ENCODE measurements at regions not wholly inside any gene's neighbourhood (a gene's known extent, or its start where the extent isn't known, plus 50 kb on each side); places are given as distances from the start of the nearest gene placed in this dataset. TPM values are rescaled to one million over a fixed set of nuclear protein-coding genes. Genes with fewer than 3 reads are reported as not detected.
"Not testable (repeated sequence)": the region's sequence is repeated elsewhere in the genome, so short reads cannot be mapped to it uniquely, and the experiment has no call there.

GRCh38 chr6:119426619-119427018 is 77.1 kb upstream of the MAN1A1 start:
- TF ChIP-seq, protein P1, sequence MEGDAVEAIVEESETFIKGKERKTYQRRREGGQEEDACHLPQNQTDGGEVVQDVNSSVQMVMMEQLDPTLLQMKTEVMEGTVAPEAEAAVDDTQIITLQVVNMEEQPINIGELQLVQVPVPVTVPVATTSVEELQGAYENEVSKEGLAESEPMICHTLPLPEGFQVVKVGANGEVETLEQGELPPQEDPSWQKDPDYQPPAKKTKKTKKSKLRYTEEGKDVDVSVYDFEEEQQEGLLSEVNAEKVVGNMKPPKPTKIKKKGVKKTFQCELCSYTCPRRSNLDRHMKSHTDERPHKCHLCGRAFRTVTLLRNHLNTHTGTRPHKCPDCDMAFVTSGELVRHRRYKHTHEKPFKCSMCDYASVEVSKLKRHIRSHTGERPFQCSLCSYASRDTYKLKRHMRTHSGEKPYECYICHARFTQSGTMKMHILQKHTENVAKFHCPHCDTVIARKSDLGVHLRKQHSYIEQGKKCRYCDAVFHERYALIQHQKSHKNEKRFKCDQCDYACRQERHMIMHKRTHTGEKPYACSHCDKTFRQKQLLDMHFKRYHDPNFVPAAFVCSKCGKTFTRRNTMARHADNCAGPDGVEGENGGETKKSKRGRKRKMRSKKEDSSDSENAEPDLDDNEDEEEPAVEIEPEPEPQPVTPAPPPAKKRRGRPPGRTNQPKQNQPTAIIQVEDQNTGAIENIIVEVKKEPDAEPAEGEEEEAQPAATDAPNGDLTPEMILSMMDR (IDR thresholded peaks at IDR 0.05; ENCODE audit: unreplicated experiment) = no peak
- DNase-seq (ENCODE audit: low spot score) = no peak
- peaks cover 8% of the 10 kb centered on the region for H3K4me1 Mint-ChIP-seq (ENCODE audit: unreplicated experiment)
- no peak overlapping the region for H3K4me3 Mint-ChIP-seq (ENCODE audit: unreplicated experiment)
- H3K9me3 Mint-ChIP-seq (ENCODE audit: unreplicated experiment) = no peaks in the 10 kb centered on the region
- no peak overlapping the region for H3K27ac Mint-ChIP-seq (ENCODE audit: unreplicated experiment)
- H3K36me3 Mint-ChIP-seq (ENCODE audit: low read depth, unreplicated experiment) = no peaks in the 10 kb centered on the region
- no peaks in the 10 kb centered on the region for H3K27me3 Mint-ChIP-seq (ENCODE audit: unreplicated experiment)

- H3K27ac Mint-ChIP-seq (ENCODE audit: unreplicated experiment) = no peak overlapping the region
- TF ChIP-seq, protein P1 (IDR thresholded peaks at IDR 0.05; ENCODE audit: unreplicated experiment) = no peak
- no peaks in the 10 kb centered on the region for H3K9me3 Mint-ChIP-seq (ENCODE audit: unreplicated experiment)
- H3K27me3 Mint-ChIP-seq (ENCODE audit: unreplicated experiment) = no peaks in the 10 kb centered on the region
- peaks cover 3% of the 10 kb centered on the region for H3K4me1 Mint-ChIP-seq (ENCODE audit: unreplicated experiment)
- no peaks in the 10 kb centered on the region for H3K36me3 Mint-ChIP-seq (ENCODE audit: low read depth, unreplicated experiment)
- H3K4me3 Mint-ChIP-seq (ENCODE audit: unreplicated experiment) = no peak overlapping the region
- no peak for DNase-seq (ENCODE audit: low spot score)
These were observed 74.4 kb upstream of the MAN1A1 start for GRCh38 chr6:119423996-119424395.

DNA sequence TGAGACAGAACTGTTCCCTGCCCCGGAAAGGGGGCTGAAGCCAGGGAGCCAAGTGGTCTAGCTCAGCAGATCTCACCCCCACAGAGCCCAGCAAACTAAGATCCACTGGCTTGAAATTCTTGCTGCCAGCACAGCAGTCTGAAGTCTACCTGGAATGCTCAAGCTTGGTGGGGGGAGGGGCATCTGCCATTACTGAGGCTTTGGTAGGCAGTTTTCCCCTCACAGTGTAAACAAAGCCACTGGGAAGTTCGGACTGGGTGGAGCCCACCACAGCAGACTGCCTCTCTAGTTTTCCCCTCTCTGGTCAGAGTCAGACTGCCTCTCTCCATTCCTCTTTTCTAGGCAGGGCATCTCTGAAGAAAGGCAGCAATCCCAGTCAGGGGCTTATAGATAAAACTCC is 68.5 kb upstream of the MAN1A1 start:
- not testable (repeated sequence) for H3K36me3 Mint-ChIP-seq (ENCODE audit: low read depth, unreplicated experiment); DNase-seq (ENCODE audit: low spot score); H3K9me3 Mint-ChIP-seq (ENCODE audit: unreplicated experiment); H3K27ac Mint-ChIP-seq (ENCODE audit: unreplicated experiment); H3K27me3 Mint-ChIP-seq (ENCODE audit: unreplicated experiment); H3K4me1 Mint-ChIP-seq (ENCODE audit: unreplicated experiment); H3K4me3 Mint-ChIP-seq (ENCODE audit: unreplicated experiment)

GRCh38 chr6:119407156-119407555 is 57.6 kb upstream of the MAN1A1 start:
- H3K4me1 Mint-ChIP-seq (ENCODE audit: unreplicated experiment) = no peaks in the 10 kb centered on the region
- TF ChIP-seq, protein P1 (IDR thresholded peaks at IDR 0.05; ENCODE audit: unreplicated experiment) = no peak

GRCh38 chr6:119405114-119405513 is 55.6 kb upstream of the MAN1A1 start:
- DNase-seq (ENCODE audit: low spot score); H3K27me3 Mint-ChIP-seq (ENCODE audit: unreplicated experiment); H3K36me3 Mint-ChIP-seq (ENCODE audit: low read depth, unreplicated experiment); H3K4me3 Mint-ChIP-seq (ENCODE audit: unreplicated experiment); H3K27ac Mint-ChIP-seq (ENCODE audit: unreplicated experiment); H3K9me3 Mint-ChIP-seq (ENCODE audit: unreplicated experiment); H3K4me1 Mint-ChIP-seq (ENCODE audit: unreplicated experiment): not testable (repeated sequence)

More at GRCh38 chr6:119407156-119407555, 57.6 kb upstream of the MAN1A1 start:
- no peaks in the 10 kb centered on the region for H3K36me3 Mint-ChIP-seq (ENCODE audit: low read depth, unreplicated experiment)
- no peak overlapping the region for H3K27ac Mint-ChIP-seq (ENCODE audit: unreplicated experiment)
- H3K4me3 Mint-ChIP-seq (ENCODE audit: unreplicated experiment) = no peak overlapping the region
- H3K9me3 Mint-ChIP-seq (ENCODE audit: unreplicated experiment) = no peaks in the 10 kb centered on the region
- no peaks in the 10 kb centered on the region for H3K27me3 Mint-ChIP-seq (ENCODE audit: unreplicated experiment)
- no peak for DNase-seq (ENCODE audit: low spot score)

Small RNAs in the stretch of these regions (microRNA-seq; reads per million reads assigned to microRNA genes)
- gene MIR3144 (ENCODE audit: unreplicated experiment) = not detected

Data from endothelial cell (in vitro differentiated cells).